Ecto neural progenitor cell (in vitro differentiated cells): ENCODE measurements at regions not wholly inside any gene's neighbourhood (a gene's known extent, or its start where the extent isn't known, plus 50 kb on each side); places are given as distances from the start of the nearest gene placed in this dataset.
"Not testable (repeated sequence)": the region's sequence is repeated elsewhere in the genome, so short reads cannot be mapped to it uniquely, and the experiment has no call there.

Source experiments
- DNase-seq: peaks from one replicate; pipeline ENCODE4 v3.0.0-alpha.2; 2018; ENCODE audit warnings: low spot score

- no peak for DNase-seq
These were observed 274.5 kb downstream of the INHBA start for GRCh38 chr7:41428381-41428780.

DNA sequence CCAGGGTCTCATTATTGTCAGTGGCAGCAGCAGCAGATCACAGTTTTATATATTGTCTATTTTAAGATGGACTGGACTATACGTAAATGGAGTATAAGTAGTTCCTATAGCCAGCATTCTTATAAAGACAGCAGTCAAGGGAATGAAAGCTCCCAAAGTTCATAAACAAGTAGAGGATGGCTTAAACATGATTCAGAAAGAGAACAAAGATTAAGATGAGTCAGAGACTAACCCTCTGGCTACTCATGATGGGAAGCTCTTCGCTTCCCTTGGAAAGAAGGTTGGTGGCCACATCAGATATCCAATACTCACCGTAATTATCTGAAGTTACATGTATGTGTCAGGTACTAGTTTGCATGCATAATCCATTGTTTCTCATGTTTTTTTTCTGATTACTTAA lies 277.0 kb downstream of the INHBA start:
- DNase-seq = no peak

DNA sequence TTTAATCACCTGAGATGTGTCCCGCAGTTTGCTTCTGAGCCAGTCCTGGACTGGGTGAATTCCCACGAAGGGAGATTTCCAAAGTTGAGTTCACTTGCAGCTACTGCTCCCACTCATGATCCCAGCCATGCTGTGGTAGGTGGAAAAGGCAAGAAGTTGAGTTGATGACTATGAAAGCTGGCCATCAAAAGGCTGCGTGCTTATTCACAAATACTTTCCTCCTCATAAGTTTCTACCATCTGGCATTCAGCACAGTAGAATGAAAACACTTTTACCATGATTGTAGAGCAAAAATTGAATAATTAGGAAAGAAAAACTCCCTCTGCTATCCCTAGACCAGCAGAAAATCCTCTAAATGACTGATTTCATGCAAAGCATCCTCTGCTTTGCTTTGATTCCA lies 281.8 kb downstream of the INHBA start:
- DNase-seq = no peak

DNA sequence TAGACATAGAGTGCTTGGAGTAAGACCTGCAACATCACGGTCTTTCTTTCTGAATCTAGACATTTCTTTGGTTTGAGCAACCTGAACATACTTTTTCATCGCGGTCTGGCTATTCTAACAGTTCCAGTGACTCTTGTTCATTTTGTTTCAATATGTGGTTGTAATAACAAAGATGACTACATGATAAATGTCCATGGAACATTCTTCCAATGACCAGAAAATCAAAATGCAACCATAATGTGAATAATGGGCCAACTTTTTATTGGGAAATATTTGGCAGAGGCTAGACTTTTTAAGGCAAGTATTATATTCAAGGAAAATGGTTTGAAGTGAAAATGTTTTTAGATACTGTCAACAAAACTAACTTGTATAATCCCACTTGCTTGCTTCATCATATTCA lies 282.5 kb downstream of the INHBA start:
- DNase-seq = no peak

- no peak for DNase-seq
These were observed 284.6 kb downstream of the INHBA start for GRCh38 chr7:41418337-41418736.

- no peak for DNase-seq
These were observed 286.7 kb downstream of the INHBA start for GRCh38 chr7:41416208-41416595.

GRCh38 chr7:41415471-41416207 lies 287.3 kb downstream of the INHBA start:
- DNase-seq = no peak

DNA sequence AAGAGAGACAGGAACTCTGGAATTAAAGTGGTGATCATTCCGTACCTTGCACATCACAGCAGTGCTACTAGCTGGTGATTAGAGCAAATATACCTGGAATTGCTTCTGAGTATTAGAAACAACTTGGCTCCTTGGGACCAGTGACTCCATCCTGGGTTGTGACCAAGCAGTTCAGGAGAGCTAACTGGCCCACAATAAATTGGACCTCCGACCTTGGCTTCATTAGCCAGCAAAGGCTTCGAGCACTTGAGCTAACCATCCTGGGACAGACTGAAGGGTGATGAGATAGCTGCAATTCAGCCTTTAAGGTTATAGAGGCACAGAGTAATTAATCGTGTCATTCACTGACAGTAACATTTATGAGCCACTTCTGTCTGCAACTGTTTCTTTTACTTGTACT lies 287.8 kb downstream of the INHBA start:
- DNase-seq = no peak

- no peak for DNase-seq
These were observed 298.4 kb downstream of the INHBA start for GRCh38 chr7:41404375-41405074.

DNA sequence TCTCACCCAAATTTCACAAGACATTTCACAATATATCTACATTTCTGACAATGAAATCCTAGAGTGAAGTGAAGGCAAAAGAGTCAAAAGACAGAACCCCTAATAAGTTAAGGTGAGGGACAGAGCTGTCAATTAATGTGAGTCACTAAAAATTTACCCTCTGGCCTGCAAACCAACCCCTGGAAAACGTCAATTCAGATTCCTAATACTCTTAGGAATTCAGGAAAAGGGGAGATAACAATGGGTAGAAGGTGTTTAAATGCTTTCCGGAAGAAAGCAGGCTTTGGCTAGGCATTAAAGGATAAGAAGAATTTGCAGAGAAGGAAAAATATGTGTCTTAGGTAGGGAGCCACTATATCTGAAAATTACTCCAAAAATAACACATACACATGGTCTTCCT lies 299.6 kb downstream of the INHBA start:
- no peak for DNase-seq

DNA sequence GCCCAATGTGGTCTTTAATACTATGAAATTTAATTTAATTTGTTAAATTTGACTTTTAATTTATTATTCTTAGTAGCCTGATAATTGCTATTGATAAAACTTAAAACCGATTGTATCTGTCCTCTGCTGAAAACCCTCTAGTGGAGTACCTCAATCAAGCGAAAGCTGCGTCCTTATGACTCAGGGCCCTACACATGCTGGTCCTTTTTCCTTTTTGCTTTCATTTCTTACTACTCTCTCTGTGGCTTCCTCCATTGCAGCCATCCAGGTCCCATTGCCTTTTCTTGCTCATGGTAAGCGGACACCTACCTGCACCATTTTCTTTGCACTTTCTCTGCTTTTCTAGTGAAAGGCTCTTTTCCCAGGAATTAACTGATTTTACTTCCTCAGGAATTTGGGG lies 301.1 kb downstream of the INHBA start:
- no peak for DNase-seq

DNA sequence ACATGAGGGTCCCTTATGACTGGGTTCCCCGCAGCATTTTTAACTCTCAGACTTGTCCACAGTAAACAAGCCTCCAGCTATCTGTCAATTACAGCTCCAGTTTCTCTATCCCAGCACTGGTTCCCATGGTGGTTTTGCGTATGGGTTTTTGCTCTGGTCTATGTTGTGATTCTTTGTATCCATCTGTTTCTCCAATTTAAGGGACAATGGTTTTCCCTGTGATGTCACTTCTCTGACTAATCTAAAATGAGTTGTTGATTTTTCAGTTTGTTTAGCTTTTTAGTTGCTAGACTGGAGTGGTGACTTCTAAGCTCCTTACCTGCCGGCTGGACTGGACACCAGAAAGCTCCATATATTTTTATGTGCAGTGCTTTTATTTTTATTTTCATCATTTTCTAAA lies 303.7 kb downstream of the INHBA start:
- DNase-seq = no peak

GRCh38 chr7:41391818-41392217 lies 311.1 kb downstream of the INHBA start:
- DNase-seq = no peak

GRCh38 chr7:41388933-41389332 lies 314.0 kb downstream of the INHBA start:
- not testable (repeated sequence) for DNase-seq

- DNase-seq = no peak
These were observed 316.9 kb downstream of the INHBA start for GRCh38 chr7:41385996-41386395.

- no peak for DNase-seq
These were observed 318.5 kb downstream of the INHBA start for GRCh38 chr7:41384418-41384817.

- DNase-seq = no peak
These were observed 319.3 kb downstream of the INHBA start for GRCh38 chr7:41383596-41383995.

DNA sequence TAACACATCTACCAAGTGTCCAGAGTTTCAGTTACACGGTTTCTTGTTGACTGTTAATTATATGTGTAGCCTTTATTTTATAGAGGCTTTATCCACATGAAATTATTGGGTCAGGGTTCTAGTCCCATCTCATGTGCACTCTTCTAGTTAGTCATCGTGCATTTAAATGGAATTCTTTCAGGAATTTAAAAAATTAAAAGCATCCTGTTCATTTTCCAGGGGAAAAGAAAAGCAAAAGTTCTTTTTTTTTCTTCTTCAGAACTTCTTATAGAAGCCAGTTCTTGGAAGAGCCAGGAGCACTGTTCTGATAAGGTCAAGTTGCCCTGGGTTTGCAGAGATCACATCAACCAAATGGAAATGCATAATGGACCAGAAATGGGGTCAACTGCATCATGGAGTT lies 324.7 kb downstream of the INHBA start:
- no peak for DNase-seq

- DNase-seq = no peak
These were observed 327.3 kb downstream of the INHBA start for GRCh38 chr7:41375582-41375981.

DNA sequence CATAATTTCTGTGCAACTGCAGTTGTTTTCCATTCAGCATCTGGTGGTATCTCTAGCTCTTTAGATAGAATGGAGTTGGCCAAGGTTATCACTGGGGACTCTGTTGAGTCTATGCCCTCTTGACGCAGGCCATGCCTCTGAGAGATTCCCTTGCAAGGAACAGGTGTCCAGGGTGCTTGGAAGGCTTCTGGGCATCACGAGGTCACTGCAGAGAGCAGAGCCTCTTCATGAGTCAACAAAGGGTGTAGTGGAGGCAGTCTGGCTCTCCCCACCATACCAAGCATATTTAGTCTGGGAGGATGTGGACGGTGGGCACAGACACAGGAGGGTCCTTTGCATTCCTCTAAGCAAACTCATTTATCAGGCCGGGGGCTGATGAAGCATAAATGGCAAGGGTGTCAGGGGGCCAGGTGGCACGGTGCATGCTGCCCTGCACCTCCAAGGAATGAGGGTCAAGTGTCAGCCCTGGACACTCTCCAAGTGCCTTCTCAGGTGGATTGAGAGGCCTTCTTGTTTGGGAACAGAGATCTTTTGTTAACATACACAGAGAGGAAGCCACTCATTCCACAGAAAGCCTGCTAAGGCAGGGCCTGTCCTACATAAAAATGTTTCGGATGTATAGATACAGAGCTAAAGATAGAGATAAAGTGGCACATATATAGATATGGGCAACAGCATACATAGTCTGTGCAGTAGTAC lies 328.6 kb downstream of the INHBA start:
- DNase-seq = no peak

DNA sequence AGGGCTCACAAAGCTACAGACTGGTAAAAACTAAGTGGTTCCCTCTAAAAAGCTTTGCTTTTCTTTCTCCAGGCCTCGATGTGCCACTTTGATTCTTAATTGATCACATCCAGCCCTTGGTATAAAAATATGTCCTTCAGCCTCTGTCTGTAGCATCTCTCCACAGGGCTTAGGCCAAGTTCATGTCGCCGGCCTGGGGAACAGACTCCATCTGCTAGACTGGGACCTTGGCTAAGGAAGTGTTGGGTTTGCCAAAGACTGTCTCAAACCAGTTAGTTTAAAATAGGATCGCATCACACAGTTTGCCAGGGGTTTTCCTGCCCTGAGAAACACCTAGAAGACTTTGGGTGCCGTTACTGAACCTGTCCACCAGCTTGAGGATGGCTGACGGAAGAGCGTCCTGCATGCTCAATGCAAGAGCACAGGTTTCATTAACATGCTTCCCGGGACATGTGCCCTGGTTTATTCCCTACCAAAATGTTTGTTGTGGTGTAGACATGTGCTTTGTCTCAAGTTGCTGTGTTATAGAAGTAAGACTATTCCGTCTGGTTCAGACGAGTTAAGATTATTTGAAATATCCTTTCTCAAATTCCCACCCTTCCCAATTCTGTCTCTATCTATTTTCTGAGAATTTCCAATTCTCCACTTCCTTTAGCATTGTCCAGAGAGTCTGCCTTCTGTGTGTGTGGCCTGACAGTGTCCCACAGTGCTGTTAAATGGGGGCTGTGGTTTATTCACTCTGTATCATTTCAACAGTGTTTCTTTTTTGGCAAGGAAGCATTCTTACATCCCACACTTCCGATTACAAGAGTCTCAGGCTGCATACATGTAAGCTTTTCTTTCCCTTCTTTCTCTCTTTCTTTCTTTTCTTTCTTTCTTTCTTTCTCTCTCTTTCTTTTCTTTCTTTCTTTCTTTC lies 334.7 kb downstream of the INHBA start:
- DNase-seq = no peak

GRCh38 chr7:41351091-41351490 lies 351.8 kb downstream of the INHBA start:
- DNase-seq = no peak
